ENCODE measurements at regions not wholly inside any gene's neighbourhood (a gene's known extent, or its start where the extent isn't known, plus 50 kb on each side); places are given as distances from the start of the nearest gene placed in this dataset.

GRCh38 chr10:29918623-29919400 lies 140.6 kb downstream of the JCAD start:
- DNase-seq: no peak
- CTCF ChIA-PET: no interaction called here
- Mint-ChIP-seq H3K4me3 (no peak overlapping the region), H3K27me3 (peaks cover 40% of the 10 kb centered on the region), H3K36me3 (no peaks in the 10 kb centered on the region), H3K4me1 (no peaks in the 10 kb centered on the region), H3K9me3 (no peaks in the 10 kb centered on the region), H3K27ac (no peak overlapping the region)

- CTCF ChIA-PET: no interaction called here
- Mint-ChIP-seq H3K9me3 (no peaks in the 10 kb centered on the region), H3K27me3 (peaks cover 40% of the 10 kb centered on the region), H3K4me1 (no peaks in the 10 kb centered on the region), H3K4me3 (no peak overlapping the region), H3K36me3 (no peaks in the 10 kb centered on the region), H3K27ac (no peak overlapping the region)
- no peak for DNase-seq
Measured at GRCh38 chr10:29917311-29917710, 142.1 kb downstream of the JCAD start.

DNA sequence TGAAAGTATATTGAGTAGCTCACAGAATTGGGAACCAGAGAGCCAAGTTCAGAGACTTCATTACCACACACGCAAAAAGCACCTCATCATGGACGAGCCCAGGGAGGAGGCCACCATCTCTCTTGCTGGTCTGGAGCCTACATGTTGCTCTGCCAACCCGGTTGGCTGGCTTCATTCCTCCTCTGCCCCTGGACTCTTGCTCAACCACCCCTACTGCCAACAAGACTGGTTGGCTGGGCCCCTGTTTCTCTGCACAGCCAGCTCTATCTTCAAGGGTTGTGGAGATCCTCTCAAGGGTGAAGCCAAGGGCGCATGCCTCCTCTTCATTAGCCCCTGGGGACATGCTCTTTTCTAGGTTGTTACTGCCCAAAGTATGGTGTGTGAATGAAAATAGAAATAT lies 142.7 kb downstream of the JCAD start:
- Mint-ChIP-seq H3K27ac (no peak overlapping the region), H3K9me3 (no peaks in the 10 kb centered on the region), H3K4me3 (no peak overlapping the region), H3K27me3 (peaks cover 34% of the 10 kb centered on the region), H3K4me1 (no peaks in the 10 kb centered on the region), H3K36me3 (no peaks in the 10 kb centered on the region)
- DNase-seq: no peak
- CTCF ChIA-PET: no interaction called here

DNA sequence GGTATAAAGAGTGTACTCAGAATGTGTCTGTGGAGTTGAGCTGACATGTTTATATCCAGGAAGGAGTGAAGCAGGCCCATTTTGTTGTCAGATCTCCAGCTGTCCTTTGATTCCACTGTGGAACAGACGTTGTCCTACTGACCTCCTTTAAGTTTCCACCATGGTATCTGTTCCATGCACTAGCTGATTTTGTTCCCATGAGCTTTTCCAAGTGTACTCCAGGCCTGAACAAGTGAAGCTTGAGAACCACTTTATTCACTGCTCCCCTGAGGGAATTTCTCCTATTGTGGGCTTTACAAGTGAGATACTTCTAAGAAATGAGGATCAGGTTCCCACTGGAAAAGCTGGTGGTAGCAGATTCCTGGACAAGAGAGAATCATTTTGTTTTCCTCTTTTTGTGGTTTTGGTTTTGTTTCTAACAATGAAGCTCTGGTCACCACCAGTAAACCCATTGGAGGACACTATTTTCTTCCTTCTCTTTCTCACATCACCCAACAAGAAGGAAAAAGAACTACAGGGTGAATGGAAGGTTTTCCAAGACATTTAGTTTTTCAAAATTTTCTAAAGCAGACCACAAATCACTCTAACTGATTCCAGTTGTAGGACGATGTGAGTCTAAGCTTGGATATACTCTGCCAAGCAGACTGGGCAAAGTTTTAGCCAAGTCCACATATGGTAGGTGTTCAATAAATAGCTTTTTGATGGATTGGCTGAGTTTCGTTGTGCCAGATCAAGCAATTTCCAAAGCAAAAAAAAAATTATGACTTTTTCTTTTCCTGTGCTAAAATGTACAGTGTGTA lies 144.2 kb downstream of the JCAD start:
- no peak overlapping the region for H3K27ac Mint-ChIP-seq
- H3K36me3 Mint-ChIP-seq: no peaks in the 10 kb centered on the region
- no peaks in the 10 kb centered on the region for H3K9me3 Mint-ChIP-seq
- no peak overlapping the region for H3K4me3 Mint-ChIP-seq
- CTCF ChIA-PET: no interaction called here
- no peak for DNase-seq
- H3K27me3 Mint-ChIP-seq: peaks cover 23% of the 10 kb centered on the region
- no peaks in the 10 kb centered on the region for H3K4me1 Mint-ChIP-seq

DNA sequence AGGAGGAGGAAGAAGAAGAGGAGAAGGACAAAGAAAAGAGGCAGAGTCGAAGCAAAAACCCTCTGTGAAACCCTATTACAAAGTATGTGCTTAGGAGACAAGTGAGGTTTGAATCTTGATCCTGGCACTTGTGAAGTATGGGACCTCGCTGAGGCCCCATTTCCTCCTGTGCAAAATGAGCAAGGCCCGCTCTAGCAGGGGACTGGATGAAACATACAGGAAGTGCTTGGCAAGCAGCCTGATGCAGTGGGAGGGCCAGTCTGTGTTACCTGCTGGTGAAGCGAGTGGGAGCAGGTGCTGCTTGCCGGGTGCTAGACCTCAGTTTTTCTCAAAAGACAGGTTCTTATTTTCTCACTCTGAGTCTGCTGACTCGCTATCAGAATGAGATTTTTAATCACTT lies 150.4 kb downstream of the JCAD start:
- Mint-ChIP-seq H3K36me3 (no peaks in the 10 kb centered on the region), H3K9me3 (no peaks in the 10 kb centered on the region), H3K27ac (no peak overlapping the region), H3K4me3 (no peak overlapping the region), H3K4me1 (peaks cover 9% of the 10 kb centered on the region), H3K27me3 (peaks cover 14% of the 10 kb centered on the region)
- DNase-seq: peak; percentile 39
- CTCF ChIA-PET: no interaction called here

- no peaks in the 10 kb centered on the region for H3K36me3 Mint-ChIP-seq
- H3K4me1 Mint-ChIP-seq: no peaks in the 10 kb centered on the region
- no peaks in the 10 kb centered on the region for H3K9me3 Mint-ChIP-seq
- H3K27me3 Mint-ChIP-seq: peaks cover 13% of the 10 kb centered on the region
- H3K4me3 Mint-ChIP-seq: no peak overlapping the region
- no peak overlapping the region for H3K27ac Mint-ChIP-seq
- CTCF ChIA-PET: no interaction called here
- no peak for DNase-seq
Measured at GRCh38 chr10:29900865-29901264, 158.5 kb downstream of the JCAD start.

DNA sequence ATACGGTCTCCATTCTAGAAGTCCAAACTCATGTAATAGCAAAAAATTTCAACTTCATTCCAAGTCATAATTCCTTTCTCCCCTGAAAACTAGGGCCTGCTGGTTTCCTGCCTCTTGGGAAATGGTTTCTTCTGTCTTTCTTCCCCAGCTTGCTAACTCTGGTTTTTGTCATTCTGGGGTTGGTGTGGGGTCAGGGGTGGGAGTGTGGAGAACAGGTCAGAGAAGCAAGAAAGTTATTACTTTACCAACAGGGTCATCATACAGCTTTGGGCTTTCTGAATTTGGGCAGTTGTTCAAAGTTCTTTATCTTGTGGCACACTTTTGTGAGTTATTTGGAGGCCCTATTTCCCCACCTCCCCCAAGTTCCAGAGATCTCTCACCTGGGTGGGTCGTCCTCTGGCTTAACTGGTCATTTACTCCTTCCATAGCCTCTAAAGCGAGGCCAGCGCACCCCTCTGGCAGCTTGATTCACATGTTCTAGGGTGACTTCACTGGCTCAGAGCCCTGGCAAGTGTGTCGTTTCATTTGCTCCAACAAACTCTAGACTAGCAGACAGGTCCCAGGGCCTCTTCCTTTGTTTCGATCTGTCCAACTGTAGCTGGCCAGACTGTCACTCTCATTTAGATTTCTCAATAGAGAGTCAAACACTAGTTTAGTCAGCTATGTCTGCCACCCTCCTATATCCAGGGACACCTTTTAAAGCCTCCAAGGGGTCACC lies 161.2 kb downstream of the JCAD start:
- no peak overlapping the region for H3K4me3 Mint-ChIP-seq
- no peaks in the 10 kb centered on the region for H3K36me3 Mint-ChIP-seq
- H3K4me1 Mint-ChIP-seq: no peaks in the 10 kb centered on the region
- no peak for DNase-seq
- H3K27ac Mint-ChIP-seq: no peak overlapping the region
- CTCF ChIA-PET: no interaction called here
- peaks cover 9% of the 10 kb centered on the region for H3K27me3 Mint-ChIP-seq
- H3K9me3 Mint-ChIP-seq: no peaks in the 10 kb centered on the region

DNA sequence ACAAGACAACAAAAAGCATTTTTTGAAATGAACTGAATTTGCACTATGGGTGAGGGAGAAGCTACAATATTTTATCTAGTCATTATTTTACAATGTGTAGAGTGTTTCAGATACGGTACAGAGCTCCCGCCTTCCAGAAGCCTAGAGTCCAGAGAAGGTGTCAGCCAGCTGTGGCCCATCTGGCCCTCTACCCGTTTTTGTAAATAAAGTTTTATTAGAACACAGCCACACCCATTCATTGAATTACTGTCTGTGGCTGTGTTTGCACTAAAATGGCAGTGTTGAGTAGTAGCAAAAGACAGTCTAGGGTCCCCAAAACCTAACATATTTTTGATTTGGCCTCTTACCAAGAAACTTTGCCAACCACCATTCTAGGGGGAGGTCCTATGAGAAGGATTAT lies 162.0 kb downstream of the JCAD start:
- DNase-seq: no peak
- H3K4me3 Mint-ChIP-seq: no peak overlapping the region
- no peaks in the 10 kb centered on the region for H3K36me3 Mint-ChIP-seq
- CTCF ChIA-PET: no interaction called here
- no peaks in the 10 kb centered on the region for H3K9me3 Mint-ChIP-seq
- H3K27me3 Mint-ChIP-seq: peaks cover 3% of the 10 kb centered on the region
- no peak overlapping the region for H3K27ac Mint-ChIP-seq
- H3K4me1 Mint-ChIP-seq: no peaks in the 10 kb centered on the region

DNA sequence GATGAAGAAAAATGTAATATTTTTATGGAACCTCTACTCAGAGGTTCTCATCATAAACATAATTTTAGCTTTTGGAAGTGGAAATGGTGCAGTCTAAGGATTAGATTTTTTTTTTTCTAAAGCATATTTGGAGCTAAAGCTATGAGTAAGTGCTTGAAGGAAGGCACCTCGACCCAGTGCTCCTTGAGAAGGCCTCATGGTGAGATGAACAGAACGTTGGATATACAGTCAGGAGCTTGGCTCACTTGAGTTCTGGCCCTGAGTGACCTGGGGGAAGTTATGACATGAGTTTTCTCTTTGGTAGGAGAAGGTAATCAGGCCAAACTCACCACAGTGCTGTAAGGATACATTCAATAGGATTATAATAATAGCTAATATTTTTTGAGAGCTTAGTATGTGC lies 163.3 kb downstream of the JCAD start:
- CTCF ChIA-PET: no interaction called here
- Mint-ChIP-seq H3K4me1 (no peaks in the 10 kb centered on the region), H3K9me3 (no peaks in the 10 kb centered on the region), H3K4me3 (no peak overlapping the region), H3K27me3 (peaks cover 3% of the 10 kb centered on the region), H3K27ac (no peak overlapping the region), H3K36me3 (no peaks in the 10 kb centered on the region)
- DNase-seq: no peak

DNA sequence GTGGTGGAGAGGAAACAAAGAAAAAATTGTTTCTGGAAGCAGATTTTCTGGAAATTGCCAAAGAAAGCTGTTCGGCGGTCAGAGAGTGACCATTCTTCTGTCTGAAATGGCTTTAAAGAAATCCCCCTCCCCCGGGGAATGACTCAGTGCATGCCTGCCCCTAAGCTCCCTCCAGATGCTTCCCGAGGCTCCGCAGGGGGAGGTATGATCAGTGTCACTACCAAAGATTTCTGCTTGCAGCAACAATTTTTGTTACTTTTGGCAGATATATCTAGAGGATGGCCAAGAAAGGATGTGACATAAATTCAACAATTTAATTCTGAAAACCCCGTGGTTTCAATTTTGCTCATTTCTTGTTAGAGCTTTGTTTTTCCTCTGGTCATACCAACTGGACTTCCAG lies 163.9 kb downstream of the JCAD start:
- no peak overlapping the region for H3K27ac Mint-ChIP-seq
- DNase-seq: no peak
- CTCF ChIA-PET: no interaction called here
- H3K27me3 Mint-ChIP-seq: peaks cover 3% of the 10 kb centered on the region
- no peaks in the 10 kb centered on the region for H3K9me3 Mint-ChIP-seq
- no peaks in the 10 kb centered on the region for H3K36me3 Mint-ChIP-seq
- no peaks in the 10 kb centered on the region for H3K4me1 Mint-ChIP-seq
- no peak overlapping the region for H3K4me3 Mint-ChIP-seq

GRCh38 chr10:29888321-29888720 lies 171.1 kb downstream of the JCAD start:
- no peak for DNase-seq
- no peaks in the 10 kb centered on the region for H3K9me3 Mint-ChIP-seq

DNA sequence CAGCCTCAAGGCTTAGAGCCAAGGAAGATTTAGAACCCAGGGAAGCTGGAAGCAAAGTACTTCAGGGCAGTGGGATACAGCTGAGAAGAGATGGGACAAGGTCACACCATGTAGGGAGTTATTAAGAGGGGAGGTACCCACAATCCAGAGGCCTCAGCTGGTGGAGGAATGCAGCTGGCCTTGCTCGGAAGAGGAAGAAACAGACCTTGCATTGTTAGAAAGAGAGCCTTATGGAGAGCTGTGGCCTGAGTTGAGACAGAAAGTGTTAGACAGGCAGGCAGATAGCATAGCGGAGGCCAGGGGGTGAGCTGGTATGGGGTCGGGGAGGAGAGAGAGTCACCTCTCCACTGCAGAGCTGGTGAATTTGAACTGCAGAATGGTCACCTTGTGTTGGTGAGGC lies 173.1 kb downstream of the JCAD start:
- no peak overlapping the region for H3K27ac Mint-ChIP-seq
- no peaks in the 10 kb centered on the region for H3K9me3 Mint-ChIP-seq
- DNase-seq: no peak
- peaks cover 15% of the 10 kb centered on the region for H3K27me3 Mint-ChIP-seq
- H3K4me1 Mint-ChIP-seq: no peaks in the 10 kb centered on the region
- H3K36me3 Mint-ChIP-seq: no peaks in the 10 kb centered on the region
- no peak overlapping the region for H3K4me3 Mint-ChIP-seq
- CTCF ChIA-PET: no interaction called here

More at GRCh38 chr10:29888321-29888720, 171.1 kb downstream of the JCAD start:
- Mint-ChIP-seq H3K4me1 (no peaks in the 10 kb centered on the region), H3K4me3 (no peak overlapping the region), H3K27me3 (peaks cover 15% of the 10 kb centered on the region), H3K27ac (no peak overlapping the region), H3K36me3 (no peaks in the 10 kb centered on the region)
- CTCF ChIA-PET: no interaction called here

GRCh38 chr10:29883231-29883630 lies 176.2 kb downstream of the JCAD start:
- Mint-ChIP-seq H3K36me3 (no peaks in the 10 kb centered on the region), H3K9me3 (no peaks in the 10 kb centered on the region), H3K4me1 (no peaks in the 10 kb centered on the region), H3K27ac (no peak overlapping the region), H3K4me3 (no peak overlapping the region), H3K27me3 (peaks cover 14% of the 10 kb centered on the region)
- no peak for DNase-seq
- CTCF ChIA-PET: no interaction called here

DNA sequence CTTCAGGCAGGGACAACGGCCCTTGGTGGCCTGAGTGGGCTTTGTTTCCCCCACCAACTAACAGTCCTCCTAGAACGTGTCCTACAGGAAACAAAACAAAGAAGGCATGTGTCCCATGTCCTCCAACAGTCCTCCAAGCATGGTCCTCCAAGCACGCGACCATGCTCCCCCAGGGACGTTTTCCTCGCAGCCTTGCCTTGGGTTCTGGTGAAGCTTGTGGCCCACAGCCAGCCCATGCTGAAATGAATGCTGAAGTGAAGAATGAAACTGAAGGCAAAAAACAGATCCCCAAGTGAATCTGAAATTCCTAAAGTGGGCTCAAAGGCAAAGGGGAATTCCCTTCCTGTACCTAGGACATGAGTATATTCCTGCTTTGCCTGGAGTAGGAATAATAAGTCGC lies 176.6 kb downstream of the JCAD start:
- no peak for DNase-seq
- Mint-ChIP-seq H3K36me3 (no peaks in the 10 kb centered on the region), H3K27ac (no peak overlapping the region), H3K4me3 (no peak overlapping the region), H3K9me3 (no peaks in the 10 kb centered on the region), H3K27me3 (peaks cover 18% of the 10 kb centered on the region), H3K4me1 (no peaks in the 10 kb centered on the region)
- CTCF ChIA-PET: no interaction called here

- no peak for DNase-seq
- Mint-ChIP-seq H3K36me3 (no peaks in the 10 kb centered on the region), H3K27me3 (peaks cover 17% of the 10 kb centered on the region), H3K9me3 (no peaks in the 10 kb centered on the region), H3K27ac (no peak overlapping the region), H3K4me3 (no peak overlapping the region), H3K4me1 (no peaks in the 10 kb centered on the region)
- CTCF ChIA-PET: no interaction called here
Measured at GRCh38 chr10:29881811-29882210, 177.6 kb downstream of the JCAD start.
